ENCODE measurements at regions not wholly inside any gene's neighbourhood (a gene's known extent, or its start where the extent isn't known, plus 50 kb on each side); places are given as distances from the start of the nearest gene placed in this dataset.

DNA sequence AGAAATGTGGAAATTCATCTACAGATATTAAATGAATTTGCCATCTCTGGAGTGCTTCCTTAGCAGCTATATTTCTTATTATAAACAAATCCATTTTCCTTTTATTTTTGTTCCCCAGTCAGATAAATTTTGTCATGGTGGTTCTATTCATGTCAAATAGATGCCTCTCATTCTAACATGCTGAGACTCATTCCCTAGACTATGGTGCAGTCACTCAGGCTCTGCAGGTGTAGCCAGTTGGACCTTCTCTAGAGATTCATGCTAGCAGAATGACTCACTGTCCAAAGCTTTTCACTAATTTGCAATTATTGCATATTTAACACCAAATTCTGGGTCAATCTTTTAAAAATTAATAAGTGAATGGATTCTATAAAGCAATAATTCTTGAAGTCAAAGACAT lies 1392.7 kb downstream of the PCDH7 start:
- H3K36me3 ChIP-seq (ENCODE audit: insufficient read depth, low read length), result no peaks in the 10 kb centered on the region
- H3K4me1 ChIP-seq (ENCODE audit: insufficient read depth, low read length), result no peaks in the 10 kb centered on the region
- H3K9me3 ChIP-seq (ENCODE audit: low read length), result no peaks in the 10 kb centered on the region
- no peak overlapping the region for H3K27ac ChIP-seq (ENCODE audit: low read depth, low read length)
- no peak overlapping the region for H3K4me3 ChIP-seq (ENCODE audit: low read depth in 1 of 2, low read length in 2 of 2)
- H3K27me3 ChIP-seq (ENCODE audit: control insufficient read depth in 1 of 2, insufficient read depth in 2 of 2, low read length in 2 of 2), result no peaks in the 10 kb centered on the region
- H3K9ac ChIP-seq (ENCODE audit: low read length), result no peak overlapping the region

DNA sequence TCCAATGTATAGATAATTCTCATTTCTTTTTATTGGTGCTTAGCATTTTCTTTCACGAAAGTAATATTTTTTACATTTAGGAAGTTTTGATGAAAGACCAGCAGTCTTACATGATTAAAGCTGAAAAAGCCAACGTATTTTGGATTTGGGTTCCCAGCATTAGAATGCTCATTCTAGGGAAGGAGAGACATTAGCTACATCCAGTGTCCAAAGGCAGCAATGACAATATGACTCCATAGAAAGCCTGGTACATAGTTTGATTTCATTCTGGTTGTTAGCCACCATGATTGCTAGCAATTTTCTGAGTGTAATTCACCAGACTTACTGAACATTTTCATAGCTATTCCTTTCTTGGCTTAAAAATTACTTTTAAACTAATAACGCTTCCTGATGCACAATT lies 1397.5 kb downstream of the PCDH7 start:
- Histone ChIP-seq H3K9me3 (ENCODE audit: low read length) (no peaks in the 10 kb centered on the region), H3K27ac (ENCODE audit: low read depth, low read length) (no peak overlapping the region), H3K9ac (ENCODE audit: low read length) (no peak overlapping the region), H3K4me1 (ENCODE audit: insufficient read depth, low read length) (no peaks in the 10 kb centered on the region), H3K4me3 (ENCODE audit: low read depth in 1 of 2, low read length in 2 of 2) (no peak overlapping the region), H3K36me3 (ENCODE audit: insufficient read depth, low read length) (no peaks in the 10 kb centered on the region), H3K27me3 (ENCODE audit: control insufficient read depth in 1 of 2, insufficient read depth in 2 of 2, low read length in 2 of 2) (no peaks in the 10 kb centered on the region)

DNA sequence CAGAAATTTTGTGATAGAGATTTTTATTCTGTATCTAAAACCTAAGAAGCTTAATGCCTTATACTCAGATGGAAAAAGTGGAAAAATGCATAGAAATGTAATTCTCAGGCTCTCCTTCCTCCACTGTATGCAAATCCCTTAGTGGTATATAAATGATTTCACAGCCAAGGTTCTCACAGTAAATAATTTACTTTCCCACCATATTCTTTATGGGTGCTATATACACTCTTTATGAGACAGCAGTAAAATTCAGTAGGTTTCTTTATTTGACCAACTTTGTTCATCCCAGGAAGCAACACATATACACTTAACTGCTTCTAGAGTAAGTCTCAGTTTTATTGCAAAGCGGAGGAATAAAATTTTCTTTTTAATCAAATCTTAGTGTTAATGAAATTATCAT lies 1399.7 kb downstream of the PCDH7 start:
- no peak overlapping the region for H3K4me3 ChIP-seq (ENCODE audit: low read depth in 1 of 2, low read length in 2 of 2)
- H3K27me3 ChIP-seq (ENCODE audit: control insufficient read depth in 1 of 2, insufficient read depth in 2 of 2, low read length in 2 of 2), result no peaks in the 10 kb centered on the region
- no peaks in the 10 kb centered on the region for H3K9me3 ChIP-seq (ENCODE audit: low read length)
- H3K36me3 ChIP-seq (ENCODE audit: insufficient read depth, low read length), result no peaks in the 10 kb centered on the region
- no peak overlapping the region for H3K9ac ChIP-seq (ENCODE audit: low read length)
- no peak overlapping the region for H3K27ac ChIP-seq (ENCODE audit: low read depth, low read length)
- H3K4me1 ChIP-seq (ENCODE audit: insufficient read depth, low read length), result no peaks in the 10 kb centered on the region

DNA sequence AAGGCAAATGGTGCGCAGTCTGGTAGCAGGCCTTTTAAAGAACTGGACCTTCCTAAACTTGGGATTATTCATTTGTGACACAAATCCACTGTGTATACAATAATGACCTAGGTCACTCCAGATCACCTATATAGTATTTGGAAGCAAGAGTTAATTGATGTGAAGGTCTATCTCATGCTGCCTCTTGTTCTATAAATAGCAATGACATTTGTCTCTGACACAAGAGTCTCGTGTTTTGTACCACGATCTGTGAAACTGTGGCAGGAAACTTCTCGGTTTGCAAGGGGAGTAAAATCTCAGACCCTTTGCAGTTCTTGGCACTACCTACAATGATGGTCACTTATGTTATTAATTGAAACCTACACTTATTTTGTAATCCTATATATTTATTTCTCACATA lies 1408.4 kb downstream of the PCDH7 start:
- Histone ChIP-seq H3K9ac (ENCODE audit: low read length) (no peak overlapping the region), H3K9me3 (ENCODE audit: low read length) (no peaks in the 10 kb centered on the region), H3K36me3 (ENCODE audit: insufficient read depth, low read length) (no peaks in the 10 kb centered on the region), H3K4me1 (ENCODE audit: insufficient read depth, low read length) (no peaks in the 10 kb centered on the region), H3K27me3 (ENCODE audit: control insufficient read depth in 1 of 2, insufficient read depth in 2 of 2, low read length in 2 of 2) (no peaks in the 10 kb centered on the region), H3K27ac (ENCODE audit: low read depth, low read length) (no peak overlapping the region), H3K4me3 (ENCODE audit: low read depth in 1 of 2, low read length in 2 of 2) (no peak overlapping the region)

DNA sequence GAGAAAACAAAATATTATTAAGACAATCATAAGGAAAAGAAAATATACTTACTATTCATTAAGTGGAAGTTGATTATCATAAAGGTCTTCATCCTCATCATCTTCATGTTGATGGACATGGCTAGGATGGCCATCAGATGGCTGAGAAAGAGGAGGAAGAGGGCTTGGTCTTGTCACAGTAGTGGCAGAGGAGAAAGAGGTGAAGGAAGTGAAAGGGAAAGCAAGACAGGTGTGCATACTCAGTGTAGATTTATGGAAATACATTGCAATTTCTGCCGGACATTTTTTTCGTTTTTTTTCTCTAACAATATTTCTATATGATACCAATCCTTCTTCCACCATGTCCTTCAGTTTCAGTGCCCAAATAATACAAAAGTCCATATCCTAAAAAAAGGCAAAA lies 1409.8 kb downstream of the PCDH7 start:
- Histone ChIP-seq H3K27ac (ENCODE audit: low read depth, low read length) (no peak overlapping the region), H3K4me1 (ENCODE audit: insufficient read depth, low read length) (no peaks in the 10 kb centered on the region), H3K27me3 (ENCODE audit: control insufficient read depth in 1 of 2, insufficient read depth in 2 of 2, low read length in 2 of 2) (no peaks in the 10 kb centered on the region), H3K4me3 (ENCODE audit: low read depth in 1 of 2, low read length in 2 of 2) (no peak overlapping the region), H3K9ac (ENCODE audit: low read length) (no peak overlapping the region), H3K9me3 (ENCODE audit: low read length) (no peaks in the 10 kb centered on the region), H3K36me3 (ENCODE audit: insufficient read depth, low read length) (no peaks in the 10 kb centered on the region)

DNA sequence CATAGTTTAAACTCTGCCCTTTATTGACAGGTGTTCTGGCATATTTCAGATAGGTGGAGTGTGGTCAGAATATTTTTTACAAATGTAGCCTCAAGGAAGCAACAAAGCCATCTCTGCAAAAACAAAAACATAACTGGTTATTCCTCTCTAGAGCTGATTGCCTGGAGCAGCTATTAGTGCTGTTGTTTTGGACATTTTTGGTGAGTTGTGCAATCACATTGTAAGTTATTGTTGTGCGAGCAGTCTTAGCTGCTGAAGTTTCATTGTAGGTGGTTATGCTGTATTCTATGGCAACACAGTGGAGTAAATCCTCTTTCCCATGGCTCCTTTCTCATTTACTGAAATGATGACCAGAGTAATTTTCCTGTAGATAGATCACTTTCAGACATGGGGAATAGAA lies 1413.0 kb downstream of the PCDH7 start:
- H3K9me3 ChIP-seq (ENCODE audit: low read length), result no peaks in the 10 kb centered on the region
- no peak overlapping the region for H3K4me3 ChIP-seq (ENCODE audit: low read depth in 1 of 2, low read length in 2 of 2)
- no peaks in the 10 kb centered on the region for H3K4me1 ChIP-seq (ENCODE audit: insufficient read depth, low read length)

DNA sequence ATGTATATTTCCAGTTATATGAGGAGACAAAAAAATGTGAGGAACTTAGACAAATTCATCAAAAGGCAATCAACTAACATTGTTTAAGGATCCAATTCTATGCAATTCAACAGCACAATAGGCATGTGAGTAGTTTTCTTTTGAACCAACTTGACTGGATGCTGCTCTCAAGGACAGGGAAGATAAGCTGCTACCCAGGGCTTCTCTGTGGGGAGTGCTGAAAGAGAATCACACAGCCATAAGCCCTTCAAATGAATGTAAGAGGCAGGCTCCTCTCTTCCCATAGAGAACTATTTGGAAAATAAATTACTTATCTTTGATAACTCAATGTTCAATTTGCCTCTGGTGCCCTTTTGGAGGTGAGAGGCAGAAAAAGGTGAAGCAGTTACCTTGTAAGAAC lies 1413.6 kb downstream of the PCDH7 start:
- no peaks in the 10 kb centered on the region for H3K4me1 ChIP-seq (ENCODE audit: insufficient read depth, low read length)
- no peak overlapping the region for H3K9ac ChIP-seq (ENCODE audit: low read length)
- no peaks in the 10 kb centered on the region for H3K9me3 ChIP-seq (ENCODE audit: low read length)
- H3K27me3 ChIP-seq (ENCODE audit: control insufficient read depth in 1 of 2, insufficient read depth in 2 of 2, low read length in 2 of 2), result no peaks in the 10 kb centered on the region
- no peak overlapping the region for H3K4me3 ChIP-seq (ENCODE audit: low read depth in 1 of 2, low read length in 2 of 2)
- H3K36me3 ChIP-seq (ENCODE audit: insufficient read depth, low read length), result no peaks in the 10 kb centered on the region
- no peak overlapping the region for H3K27ac ChIP-seq (ENCODE audit: low read depth, low read length)

More for the DNA sequence above, 1413.0 kb downstream of the PCDH7 start:
- Histone ChIP-seq H3K36me3 (ENCODE audit: insufficient read depth, low read length) (no peaks in the 10 kb centered on the region), H3K9ac (ENCODE audit: low read length) (no peak overlapping the region), H3K27ac (ENCODE audit: low read depth, low read length) (no peak overlapping the region), H3K27me3 (ENCODE audit: control insufficient read depth in 1 of 2, insufficient read depth in 2 of 2, low read length in 2 of 2) (no peaks in the 10 kb centered on the region)

DNA sequence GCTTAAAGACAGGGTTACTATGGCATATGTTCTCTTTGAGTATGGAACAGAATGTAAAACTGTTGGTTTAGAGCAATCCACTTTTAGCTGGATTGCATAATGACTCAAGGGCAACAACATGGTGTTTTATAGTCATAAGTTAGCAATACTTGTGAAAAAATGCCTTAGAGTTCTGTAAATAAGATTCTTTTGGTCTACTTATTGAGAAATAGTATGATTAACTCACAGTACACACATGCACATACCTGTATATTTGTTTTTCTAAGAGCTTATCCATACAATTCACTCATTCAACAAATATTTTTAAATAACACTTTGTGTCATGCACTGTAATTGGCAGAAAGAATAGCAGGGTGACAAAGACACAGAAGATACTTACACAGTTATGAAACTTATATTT lies 1415.5 kb downstream of the PCDH7 start:
- Histone ChIP-seq H3K27ac (ENCODE audit: low read depth, low read length) (no peak overlapping the region), H3K4me3 (ENCODE audit: low read depth in 1 of 2, low read length in 2 of 2) (no peak overlapping the region), H3K9ac (ENCODE audit: low read length) (no peak overlapping the region), H3K9me3 (ENCODE audit: low read length) (no peaks in the 10 kb centered on the region), H3K36me3 (ENCODE audit: insufficient read depth, low read length) (no peaks in the 10 kb centered on the region), H3K27me3 (ENCODE audit: control insufficient read depth in 1 of 2, insufficient read depth in 2 of 2, low read length in 2 of 2) (no peaks in the 10 kb centered on the region), H3K4me1 (ENCODE audit: insufficient read depth, low read length) (no peaks in the 10 kb centered on the region)

DNA sequence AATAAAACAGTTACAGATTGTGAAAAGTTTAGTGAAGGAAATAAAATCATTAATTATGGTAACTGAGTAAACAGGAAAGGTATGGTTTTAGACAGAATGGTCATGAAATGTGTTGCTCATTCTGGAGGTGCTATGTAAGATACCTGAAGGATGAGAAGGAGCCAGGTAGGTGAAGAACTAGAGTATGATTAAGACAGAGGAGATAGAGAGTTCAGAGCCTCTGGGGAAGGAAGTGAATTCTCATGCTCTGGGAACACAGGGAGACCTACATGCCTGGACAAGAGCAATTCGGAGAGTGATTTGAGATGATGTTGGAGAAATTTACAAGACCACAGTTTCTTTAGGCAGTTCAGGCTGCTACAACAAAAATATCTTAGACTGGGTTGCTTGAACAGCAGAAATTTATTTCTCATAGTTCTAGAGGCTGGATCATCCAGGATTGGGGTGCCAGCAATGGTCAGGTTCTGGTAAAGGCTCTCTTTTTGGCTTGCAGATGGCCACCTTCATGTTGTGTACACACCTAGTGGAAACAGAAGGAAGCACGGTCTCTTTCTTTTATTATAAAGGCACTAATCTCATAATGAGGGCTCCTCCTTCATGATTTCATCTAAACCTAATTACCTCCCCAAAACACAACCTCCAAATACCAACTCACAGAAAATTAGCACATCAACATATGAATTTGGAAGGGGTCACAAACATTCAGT lies 1416.1 kb downstream of the PCDH7 start:
- Histone ChIP-seq H3K9me3 (ENCODE audit: low read length) (no peaks in the 10 kb centered on the region), H3K36me3 (ENCODE audit: insufficient read depth, low read length) (no peaks in the 10 kb centered on the region), H3K4me3 (ENCODE audit: low read depth in 1 of 2, low read length in 2 of 2) (no peak overlapping the region), H3K27ac (ENCODE audit: low read depth, low read length) (no peak overlapping the region), H3K9ac (ENCODE audit: low read length) (no peak overlapping the region), H3K4me1 (ENCODE audit: insufficient read depth, low read length) (no peaks in the 10 kb centered on the region), H3K27me3 (ENCODE audit: control insufficient read depth in 1 of 2, insufficient read depth in 2 of 2, low read length in 2 of 2) (no peaks in the 10 kb centered on the region)

DNA sequence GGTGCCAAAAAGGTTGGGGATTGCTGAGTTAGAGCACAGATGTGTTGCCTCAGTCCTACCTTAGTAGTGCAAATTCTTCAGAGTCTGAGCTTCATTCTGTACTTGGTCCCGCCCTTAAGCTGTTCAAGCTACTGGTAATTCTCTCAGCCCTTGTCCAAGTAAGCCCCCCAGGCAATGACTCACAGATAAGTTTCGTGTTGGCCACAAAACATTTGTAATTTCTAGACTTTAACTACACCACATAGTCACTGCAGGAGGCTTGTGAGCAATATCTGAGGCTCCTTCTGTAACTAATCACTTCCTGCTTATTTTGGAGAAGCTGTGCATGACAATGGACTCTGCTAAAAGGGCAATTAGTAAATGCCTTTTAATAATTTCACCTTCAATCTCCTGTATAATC lies 1420.5 kb downstream of the PCDH7 start:
- H3K9me3 ChIP-seq (ENCODE audit: low read length), result no peaks in the 10 kb centered on the region
- H3K4me1 ChIP-seq (ENCODE audit: insufficient read depth, low read length), result no peaks in the 10 kb centered on the region
- no peak overlapping the region for H3K4me3 ChIP-seq (ENCODE audit: low read depth in 1 of 2, low read length in 2 of 2)
- no peaks in the 10 kb centered on the region for H3K36me3 ChIP-seq (ENCODE audit: insufficient read depth, low read length)
- no peaks in the 10 kb centered on the region for H3K27me3 ChIP-seq (ENCODE audit: control insufficient read depth in 1 of 2, insufficient read depth in 2 of 2, low read length in 2 of 2)
- H3K9ac ChIP-seq (ENCODE audit: low read length), result no peak overlapping the region
- no peak overlapping the region for H3K27ac ChIP-seq (ENCODE audit: low read depth, low read length)

DNA sequence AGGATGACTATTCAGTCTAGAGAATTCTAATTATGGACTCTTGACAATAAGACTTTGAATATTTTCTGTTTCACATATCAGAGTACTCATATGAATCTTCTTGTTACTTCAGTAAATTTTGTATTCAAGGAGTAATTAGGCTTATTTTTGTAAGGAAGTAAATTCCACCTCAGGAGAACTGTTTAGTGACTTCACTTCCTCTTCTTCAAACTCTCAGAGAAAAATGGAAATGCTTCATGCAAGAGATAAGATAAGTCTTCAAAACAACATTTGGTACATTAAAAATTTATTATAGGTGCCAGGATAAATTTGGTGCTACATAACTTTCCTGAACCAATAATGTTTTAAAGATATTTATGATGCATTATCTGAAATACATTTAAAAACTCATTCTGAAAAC lies 1421.9 kb downstream of the PCDH7 start:
- Histone ChIP-seq H3K4me1 (ENCODE audit: insufficient read depth, low read length) (no peaks in the 10 kb centered on the region), H3K9ac (ENCODE audit: low read length) (no peak overlapping the region), H3K27ac (ENCODE audit: low read depth, low read length) (no peak overlapping the region), H3K4me3 (ENCODE audit: low read depth in 1 of 2, low read length in 2 of 2) (no peak overlapping the region), H3K27me3 (ENCODE audit: control insufficient read depth in 1 of 2, insufficient read depth in 2 of 2, low read length in 2 of 2) (no peaks in the 10 kb centered on the region), H3K36me3 (ENCODE audit: insufficient read depth, low read length) (no peaks in the 10 kb centered on the region), H3K9me3 (ENCODE audit: low read length) (no peaks in the 10 kb centered on the region)

DNA sequence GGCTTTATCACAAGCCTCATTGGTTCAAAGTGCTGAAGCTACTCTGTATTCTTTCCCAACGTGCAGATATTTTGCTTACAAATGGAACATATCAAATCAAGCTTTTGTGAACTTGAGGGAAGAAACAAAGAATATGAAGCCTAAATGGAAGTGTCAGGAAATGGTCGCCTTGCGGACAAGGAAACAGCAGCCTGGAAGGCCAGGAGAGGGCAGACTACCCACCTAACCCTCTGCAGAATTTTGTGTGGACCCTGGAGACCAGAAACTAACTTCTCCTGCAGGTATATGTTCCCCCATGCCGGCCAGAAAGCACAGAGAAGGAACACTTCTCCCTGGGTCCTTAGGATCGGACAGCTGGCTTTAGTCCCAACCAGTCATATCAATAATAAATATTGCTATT lies 1425.8 kb downstream of the PCDH7 start:
- H3K27me3 ChIP-seq (ENCODE audit: control insufficient read depth in 1 of 2, insufficient read depth in 2 of 2, low read length in 2 of 2), result no peaks in the 10 kb centered on the region
- no peak overlapping the region for H3K9ac ChIP-seq (ENCODE audit: low read length)
- H3K9me3 ChIP-seq (ENCODE audit: low read length), result no peaks in the 10 kb centered on the region
- H3K4me3 ChIP-seq (ENCODE audit: low read depth in 1 of 2, low read length in 2 of 2), result no peak overlapping the region
- H3K36me3 ChIP-seq (ENCODE audit: insufficient read depth, low read length), result no peaks in the 10 kb centered on the region
- no peak overlapping the region for H3K27ac ChIP-seq (ENCODE audit: low read depth, low read length)
- peaks cover 7% of the 10 kb centered on the region for H3K4me1 ChIP-seq (ENCODE audit: insufficient read depth, low read length)
